ENCODE measurements at regions not wholly inside any gene's neighbourhood (a gene's known extent, or its start where the extent isn't known, plus 50 kb on each side); places are given as distances from the start of the nearest gene placed in this dataset.

GRCh38 chr2:65706411-65706810 is 274.0 kb upstream of the SPRED2 start:
- no peak for TF ChIP-seq ZNF274 (IDR thresholded peaks at IDR 0.05; ENCODE audit: low read depth, low read length)
- H3K4me3 ChIP-seq (ENCODE audit: low read length), result no peak overlapping the region

GRCh38 chr2:65701191-65701590 is 268.8 kb upstream of the SPRED2 start:
- H3K4me3 ChIP-seq (ENCODE audit: low read length), result no peak overlapping the region
- TF ChIP-seq ZNF274 (IDR thresholded peaks at IDR 0.05; ENCODE audit: low read depth, low read length), result no peak

DNA sequence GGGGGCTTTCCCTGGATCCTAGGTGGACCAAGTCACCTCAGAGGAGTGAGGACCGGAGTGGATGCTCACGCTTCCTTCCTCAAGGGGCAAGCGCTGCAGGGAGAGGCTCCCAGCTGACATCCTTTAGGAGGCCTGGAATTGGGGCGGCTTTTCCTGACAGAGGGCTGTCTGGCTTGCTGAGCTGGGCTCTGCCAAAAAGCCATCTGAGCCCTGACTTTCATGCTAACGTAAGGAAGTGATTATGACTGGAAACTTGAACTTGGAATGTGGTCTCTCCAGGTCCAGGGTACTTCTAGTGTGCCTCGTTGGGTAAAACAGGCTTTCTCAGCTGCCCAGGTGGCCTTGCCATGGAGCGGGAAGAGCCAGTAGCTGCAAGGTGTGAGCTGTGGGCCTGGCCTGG is 268.3 kb upstream of the SPRED2 start:
- no peak for TF ChIP-seq ZNF274 (IDR thresholded peaks at IDR 0.05; ENCODE audit: low read depth, low read length)

GRCh38 chr2:65700004-65700651 is 267.7 kb upstream of the SPRED2 start:
- no peak for TF ChIP-seq ZNF274 (IDR thresholded peaks at IDR 0.05; ENCODE audit: low read depth, low read length)
- H3K4me3 ChIP-seq (ENCODE audit: low read length), result no peak overlapping the region

More for the DNA sequence above, 268.3 kb upstream of the SPRED2 start:
- no peak overlapping the region for H3K4me3 ChIP-seq (ENCODE audit: low read length)

DNA sequence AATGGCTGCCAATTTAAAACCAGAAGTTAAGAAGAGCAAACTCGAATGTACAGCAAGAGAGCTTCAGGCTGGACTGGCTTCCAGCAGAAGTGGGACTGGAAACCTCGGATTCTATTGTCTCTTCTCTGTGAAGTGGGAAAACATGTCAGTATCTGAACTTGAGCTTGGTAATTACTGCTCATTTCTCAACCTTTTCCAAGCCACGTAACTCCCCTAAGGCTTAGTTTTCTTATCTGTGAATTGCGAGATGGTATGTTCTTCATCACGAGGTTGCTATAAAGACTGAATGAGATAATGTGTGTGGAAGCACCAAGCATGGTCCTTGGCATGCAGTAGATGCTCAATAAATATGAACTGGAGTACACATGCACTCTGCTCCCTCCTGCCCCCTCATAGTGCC is 259.4 kb upstream of the SPRED2 start:
- no peak for TF ChIP-seq ZNF274 (IDR thresholded peaks at IDR 0.05; ENCODE audit: low read depth, low read length)
- H3K4me3 ChIP-seq (ENCODE audit: low read length), result no peak overlapping the region

DNA sequence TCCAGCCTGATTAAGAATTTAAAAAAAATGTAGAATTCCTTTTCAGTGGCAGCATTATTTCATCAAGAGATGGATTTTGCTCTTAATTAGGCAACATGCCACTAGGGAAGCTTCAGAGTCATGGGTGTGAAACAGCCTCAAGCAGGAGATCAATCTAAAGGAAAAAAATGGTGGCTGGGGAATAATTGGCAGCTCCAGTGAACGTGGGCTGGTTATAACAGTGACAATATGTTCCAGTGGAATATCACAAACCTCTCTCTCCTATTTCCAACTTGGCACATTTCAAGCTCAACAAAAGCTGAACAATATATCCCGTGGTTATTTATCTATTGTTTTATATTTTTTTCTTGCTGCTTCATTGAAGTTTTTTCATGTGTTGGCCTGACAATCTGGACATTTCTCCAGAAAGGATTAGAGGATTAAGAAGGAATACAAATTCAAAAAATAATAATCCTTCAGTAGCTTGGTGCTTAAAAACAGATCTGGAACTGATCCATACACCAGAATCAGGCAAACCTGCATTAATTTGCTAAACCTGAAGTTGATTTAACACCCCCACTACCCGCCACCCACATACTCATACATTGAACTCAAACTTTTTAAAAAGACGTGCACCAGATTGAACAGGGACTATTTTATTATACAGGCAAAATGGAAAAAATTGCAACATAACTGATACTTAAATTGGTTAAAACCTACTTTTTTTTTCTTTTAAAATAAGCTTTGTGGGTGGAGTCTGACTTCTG is 255.9 kb upstream of the SPRED2 start:
- TF ChIP-seq ZNF274 (IDR thresholded peaks at IDR 0.05; ENCODE audit: low read depth, low read length), result no peak
- no peak overlapping the region for H3K4me3 ChIP-seq (ENCODE audit: low read length)

DNA sequence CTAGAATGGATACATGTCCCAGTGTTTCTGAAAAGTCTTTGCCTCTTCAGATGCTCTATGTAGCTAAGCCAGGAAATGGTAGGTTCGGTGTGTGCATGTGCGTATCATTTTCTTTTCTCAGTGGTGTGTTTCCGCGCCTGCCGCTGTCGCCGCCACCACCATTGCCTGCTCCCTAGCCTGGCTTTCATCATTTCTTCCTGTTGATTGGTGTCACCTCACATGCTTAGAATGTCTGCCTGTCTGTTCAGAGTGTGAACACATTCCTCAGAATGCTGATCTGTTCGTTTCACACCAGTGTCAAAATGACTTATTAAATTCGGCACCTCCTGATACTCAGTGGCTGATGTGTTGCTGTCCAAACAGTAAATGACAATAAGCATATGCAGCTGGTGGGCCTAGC is 255.2 kb upstream of the SPRED2 start:
- H3K4me3 ChIP-seq (ENCODE audit: low read length), result no peak overlapping the region
- TF ChIP-seq ZNF274 (IDR thresholded peaks at IDR 0.05; ENCODE audit: low read depth, low read length), result no peak

DNA sequence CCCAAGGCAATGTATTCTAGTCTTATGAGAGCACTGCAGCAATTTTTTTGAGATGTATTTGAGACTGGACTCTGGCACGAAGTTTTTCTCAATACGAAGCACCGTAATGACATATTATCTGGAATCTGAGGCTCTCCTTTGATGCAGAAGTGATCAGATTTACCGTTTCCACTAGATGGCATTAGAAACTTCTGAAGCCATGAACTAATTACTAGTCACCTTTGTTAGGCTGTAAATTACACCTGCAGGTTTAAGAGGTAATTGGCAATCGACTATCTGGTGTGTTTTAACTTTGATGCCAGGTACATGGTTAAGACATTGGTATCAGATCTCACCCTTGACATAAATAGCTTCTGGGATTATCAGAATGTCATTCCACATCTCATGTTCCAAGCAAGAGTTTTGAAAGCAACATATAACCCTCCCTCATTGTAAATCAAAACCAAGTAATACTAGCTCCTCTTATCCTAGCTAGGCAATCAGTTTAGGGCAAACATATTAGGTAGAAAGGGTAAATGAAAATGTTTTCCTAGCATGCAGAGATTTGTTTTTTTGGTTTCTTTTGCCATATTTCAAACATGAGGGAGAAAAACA is 254.6 kb upstream of the SPRED2 start:
- H3K4me3 ChIP-seq (ENCODE audit: low read length), result no peak overlapping the region
- no peak for TF ChIP-seq ZNF274 (IDR thresholded peaks at IDR 0.05; ENCODE audit: low read depth, low read length)

DNA sequence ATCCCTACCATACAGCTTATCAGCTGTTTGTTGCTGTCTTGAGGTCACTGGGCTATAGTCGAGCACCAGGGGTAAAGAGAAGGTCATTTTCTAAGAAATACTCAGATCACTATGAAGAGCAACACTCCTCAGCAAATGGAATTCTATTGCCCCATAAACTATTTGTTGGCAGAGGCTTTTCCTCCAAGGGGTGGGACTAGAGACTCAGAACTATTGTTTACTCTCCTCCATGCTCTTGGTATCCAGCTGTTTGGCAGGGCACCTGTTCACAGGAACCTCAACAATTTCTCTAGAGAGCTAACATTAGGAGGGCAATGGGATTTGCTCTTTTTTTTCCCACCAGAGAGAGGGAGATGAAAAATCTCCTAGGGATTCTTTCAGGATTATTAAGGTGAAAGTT is 249.1 kb upstream of the SPRED2 start:
- no peak for TF ChIP-seq ZNF274 (IDR thresholded peaks at IDR 0.05; ENCODE audit: low read depth, low read length)
- H3K4me3 ChIP-seq (ENCODE audit: low read length), result no peak overlapping the region

DNA sequence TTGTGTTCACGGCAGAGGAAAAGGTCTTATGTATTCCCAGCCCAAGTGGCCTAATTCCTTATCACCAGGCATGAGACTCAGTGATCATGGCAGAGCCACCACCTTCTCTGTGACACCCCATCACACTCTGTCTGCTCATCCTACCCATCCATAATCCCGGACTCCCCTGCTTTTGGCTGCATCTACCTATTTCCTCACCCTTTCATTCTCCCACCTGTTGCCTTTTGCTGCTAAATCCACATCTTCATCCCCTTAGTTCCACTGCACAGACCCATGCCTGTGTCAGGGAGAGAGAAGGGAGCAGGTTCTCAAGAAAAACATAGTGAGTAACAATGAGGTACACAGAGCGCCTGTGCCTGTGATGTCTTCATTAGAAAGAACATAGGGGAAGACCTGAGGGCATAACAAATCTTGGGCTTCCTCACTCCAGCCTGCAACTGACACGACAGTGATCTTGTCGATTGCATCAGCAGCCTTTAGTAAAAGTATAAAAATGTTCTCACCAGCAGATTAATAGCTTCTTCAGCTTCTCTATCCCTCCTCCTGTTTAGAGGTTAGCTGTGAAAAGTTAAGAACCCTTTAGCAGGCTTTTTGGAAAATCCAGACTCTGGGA is 246.5 kb upstream of the SPRED2 start:
- H3K4me3 ChIP-seq (ENCODE audit: low read length), result no peak overlapping the region
- TF ChIP-seq ZNF274 (IDR thresholded peaks at IDR 0.05; ENCODE audit: low read depth, low read length), result no peak

- no peak overlapping the region for H3K4me3 ChIP-seq (ENCODE audit: low read length)
- TF ChIP-seq ZNF274 (IDR thresholded peaks at IDR 0.05; ENCODE audit: low read depth, low read length), result no peak
Measured at GRCh38 chr2:65675350-65675749, 243.0 kb upstream of the SPRED2 start.

GRCh38 chr2:65671670-65672242 is 239.4 kb upstream of the SPRED2 start:
- no peak overlapping the region for H3K4me3 ChIP-seq (ENCODE audit: low read length)
- no peak for TF ChIP-seq ZNF274 (IDR thresholded peaks at IDR 0.05; ENCODE audit: low read depth, low read length)

GRCh38 chr2:65669574-65669973 is 237.2 kb upstream of the SPRED2 start:
- TF ChIP-seq ZNF274 (IDR thresholded peaks at IDR 0.05; ENCODE audit: low read depth, low read length), result no peak
- H3K4me3 ChIP-seq (ENCODE audit: low read length), result no peak overlapping the region

DNA sequence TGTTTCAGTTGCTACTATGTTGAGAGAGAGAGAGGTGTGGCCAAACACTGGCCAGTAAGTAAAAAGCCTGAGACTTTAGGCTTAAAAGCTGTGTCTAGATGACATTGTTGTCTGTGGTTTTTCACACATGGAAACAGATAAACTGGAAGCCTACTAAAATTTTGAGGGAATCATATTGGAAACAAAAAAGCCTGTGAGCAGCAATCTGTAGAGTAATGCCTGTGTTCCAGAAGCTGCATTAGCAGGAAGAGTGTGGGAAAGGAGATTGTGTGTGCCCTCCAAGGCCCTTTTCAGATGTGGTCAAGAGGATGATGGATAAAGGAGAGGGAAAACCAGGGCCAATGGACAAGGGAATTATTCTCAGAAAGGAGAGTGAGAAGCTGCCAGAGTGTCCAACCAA is 236.3 kb upstream of the SPRED2 start:
- no peak overlapping the region for H3K4me3 ChIP-seq (ENCODE audit: low read length)
- TF ChIP-seq ZNF274 (IDR thresholded peaks at IDR 0.05; ENCODE audit: low read depth, low read length), result no peak
